Smooth muscle cell (in vitro differentiated cells): ENCODE measurements at regions not wholly inside any gene's neighbourhood (a gene's known extent, or its start where the extent isn't known, plus 50 kb on each side); places are given as distances from the start of the nearest gene placed in this dataset.
"Not testable (repeated sequence)": the region's sequence is repeated elsewhere in the genome, so short reads cannot be mapped to it uniquely, and the experiment has no call there.

Experiments used
- DNase-seq: peaks from one replicate; lab custom pipeline; 2025; ENCODE audit not compliant: unreplicated experiment; lab: John Stamatoyannopoulos, UW
- H2AFZ ChIP-seq: fragments of 200-600 bp; sonication (generic); 2 replicates; pipeline ENCODE4 v1.6.0; 2016; ENCODE audit warnings: antibody characterized with exemption, low read depth, mild to moderate bottlenecking
- H3F3A ChIP-seq: fragments of 200-600 bp; sonication (generic); 2 replicates; pipeline ENCODE4 v1.6.0; 2017; ENCODE audit warnings: antibody characterized with exemption, low read depth
- H3K27ac ChIP-seq: fragments of 200-600 bp; sonication (generic); 2 replicates; pipeline ENCODE4 v1.5.1; 2016; ENCODE audit warnings: low read depth, mild to moderate bottlenecking
- H3K27me3 ChIP-seq: fragments of 200-600 bp; sonication (generic); 2 replicates; pipeline ENCODE4 v1.6.1; 2016; ENCODE audit warnings: low read depth, mild to moderate bottlenecking
- H3K36me3 ChIP-seq: fragments of 200-600 bp; sonication (generic); 2 replicates; pipeline ENCODE4 v1.5.1; 2016; ENCODE audit warnings: low read depth
- H3K4me1 ChIP-seq: fragments of 200-600 bp; sonication (generic); 2 replicates; pipeline ENCODE4 v1.5.1; 2016; ENCODE audit warnings: low read depth
- H3K4me2 ChIP-seq: fragments of 200-600 bp; sonication (generic); 2 replicates; pipeline ENCODE4 v1.6.0; 2016; ENCODE audit warnings: mild to moderate bottlenecking
- H3K4me3 ChIP-seq: fragments of 200-600 bp; sonication (generic); 2 replicates; pipeline ENCODE4 v1.5.1; 2016; ENCODE audit warnings: mild to moderate bottlenecking
- H3K79me2 ChIP-seq: fragments of 200-600 bp; sonication (generic); 2 replicates; pipeline ENCODE4 v1.6.0; 2016; ENCODE audit warnings: low read depth, mild to moderate bottlenecking
- H3K9ac ChIP-seq: fragments of 200-600 bp; sonication (generic); 2 replicates; pipeline ENCODE4 v1.6.0; 2016; ENCODE audit warnings: low read depth
- H3K9me3 ChIP-seq: fragments of 200-600 bp; sonication (generic); replicated peaks from 2 replicates; pipeline ENCODE4 v1.5.1; 2016; ENCODE audit warnings: low read depth
- H4K20me1 ChIP-seq: fragments of 200-600 bp; sonication (generic); 2 replicates; pipeline ENCODE4 v1.6.0; 2016; ENCODE audit warnings: low read depth
- WGBS: methylation state at CpG from one replicate; pipeline ENCODE4 v1.1.7; 2016; ENCODE audit warnings: low lambda C conversion rate; 5-methylcytosine and 5-hydroxymethylcytosine counted together
- TF ChIP-seq, protein P1 (sequence below): fragments of 200-600 bp; sonication (generic); IDR thresholded peaks from 2 replicates; pipeline ENCODE4 v1.5.1; 2017; ENCODE audit warnings: borderline replicate concordance, mild to moderate bottlenecking, antibody characterized with exemption; ENCODE audit not compliant: insufficient read depth, poor library complexity, severe bottlenecking

- no peak for DNase-seq
- 71% methylated on average over 4 of the region's 4 CpGs for WGBS
- TF ChIP-seq, protein P1, sequence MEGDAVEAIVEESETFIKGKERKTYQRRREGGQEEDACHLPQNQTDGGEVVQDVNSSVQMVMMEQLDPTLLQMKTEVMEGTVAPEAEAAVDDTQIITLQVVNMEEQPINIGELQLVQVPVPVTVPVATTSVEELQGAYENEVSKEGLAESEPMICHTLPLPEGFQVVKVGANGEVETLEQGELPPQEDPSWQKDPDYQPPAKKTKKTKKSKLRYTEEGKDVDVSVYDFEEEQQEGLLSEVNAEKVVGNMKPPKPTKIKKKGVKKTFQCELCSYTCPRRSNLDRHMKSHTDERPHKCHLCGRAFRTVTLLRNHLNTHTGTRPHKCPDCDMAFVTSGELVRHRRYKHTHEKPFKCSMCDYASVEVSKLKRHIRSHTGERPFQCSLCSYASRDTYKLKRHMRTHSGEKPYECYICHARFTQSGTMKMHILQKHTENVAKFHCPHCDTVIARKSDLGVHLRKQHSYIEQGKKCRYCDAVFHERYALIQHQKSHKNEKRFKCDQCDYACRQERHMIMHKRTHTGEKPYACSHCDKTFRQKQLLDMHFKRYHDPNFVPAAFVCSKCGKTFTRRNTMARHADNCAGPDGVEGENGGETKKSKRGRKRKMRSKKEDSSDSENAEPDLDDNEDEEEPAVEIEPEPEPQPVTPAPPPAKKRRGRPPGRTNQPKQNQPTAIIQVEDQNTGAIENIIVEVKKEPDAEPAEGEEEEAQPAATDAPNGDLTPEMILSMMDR = no peak
These were observed 849.7 kb downstream of the TBL1XR1 start for GRCh38 chr3:176347424-176348146.

GRCh38 chr3:176341963-176342362 is 855.3 kb downstream of the TBL1XR1 start:
- H2AFZ ChIP-seq = no peak overlapping the region
- WGBS = 90% methylated on average over 5 of the region's 5 CpGs
- H3K4me2 ChIP-seq = no peak overlapping the region
- no peaks in the 10 kb centered on the region for H3K79me2 ChIP-seq
- no peaks in the 10 kb centered on the region for H3K36me3 ChIP-seq
- H3K4me1 ChIP-seq = no peaks in the 10 kb centered on the region
- H3K27ac ChIP-seq = no peak overlapping the region
- no peaks in the 10 kb centered on the region for H3K27me3 ChIP-seq
- H3K9ac ChIP-seq = no peak overlapping the region
- TF ChIP-seq, protein P1 = no peak
- H3F3A ChIP-seq = no peaks in the 10 kb centered on the region
- H3K4me3 ChIP-seq = no peak overlapping the region
- H4K20me1 ChIP-seq = no peaks in the 10 kb centered on the region
- no peak for DNase-seq
- H3K9me3 ChIP-seq = no peaks in the 10 kb centered on the region

More at GRCh38 chr3:176347424-176348146, 849.7 kb downstream of the TBL1XR1 start:
- no peak overlapping the region for H3K27ac ChIP-seq
- no peaks in the 10 kb centered on the region for H3F3A ChIP-seq
- no peak overlapping the region for H3K4me3 ChIP-seq
- no peaks in the 10 kb centered on the region for H3K36me3 ChIP-seq
- no peaks in the 10 kb centered on the region for H3K4me1 ChIP-seq
- no peaks in the 10 kb centered on the region for H4K20me1 ChIP-seq
- no peak overlapping the region for H3K9ac ChIP-seq
- no peak overlapping the region for H2AFZ ChIP-seq
- H3K4me2 ChIP-seq = no peak overlapping the region
- no peaks in the 10 kb centered on the region for H3K27me3 ChIP-seq
- no peaks in the 10 kb centered on the region for H3K79me2 ChIP-seq
- H3K9me3 ChIP-seq = no peaks in the 10 kb centered on the region

- Histone ChIP-seq H4K20me1 (no peaks in the 10 kb centered on the region), H3K4me1 (no peaks in the 10 kb centered on the region), H3K27me3 (peaks cover 34% of the 10 kb centered on the region), H3K4me2 (no peak overlapping the region), H3F3A (no peaks in the 10 kb centered on the region), H2AFZ (no peak overlapping the region), H3K9ac (no peak overlapping the region), H3K27ac (no peak overlapping the region), H3K4me3 (no peak overlapping the region), H3K36me3 (no peaks in the 10 kb centered on the region), H3K9me3 (no peaks in the 10 kb centered on the region), H3K79me2 (no peaks in the 10 kb centered on the region)
- DNase-seq = no peak
- TF ChIP-seq, protein P1 = no peak
- WGBS = 90% methylated on average over 1 of the region's 1 CpG
These were observed 868.6 kb downstream of the TBL1XR1 start for GRCh38 chr3:176328666-176329065.

GRCh38 chr3:176328198-176328597 is 869.1 kb downstream of the TBL1XR1 start:
- TF ChIP-seq, protein P1 = no peak

DNA sequence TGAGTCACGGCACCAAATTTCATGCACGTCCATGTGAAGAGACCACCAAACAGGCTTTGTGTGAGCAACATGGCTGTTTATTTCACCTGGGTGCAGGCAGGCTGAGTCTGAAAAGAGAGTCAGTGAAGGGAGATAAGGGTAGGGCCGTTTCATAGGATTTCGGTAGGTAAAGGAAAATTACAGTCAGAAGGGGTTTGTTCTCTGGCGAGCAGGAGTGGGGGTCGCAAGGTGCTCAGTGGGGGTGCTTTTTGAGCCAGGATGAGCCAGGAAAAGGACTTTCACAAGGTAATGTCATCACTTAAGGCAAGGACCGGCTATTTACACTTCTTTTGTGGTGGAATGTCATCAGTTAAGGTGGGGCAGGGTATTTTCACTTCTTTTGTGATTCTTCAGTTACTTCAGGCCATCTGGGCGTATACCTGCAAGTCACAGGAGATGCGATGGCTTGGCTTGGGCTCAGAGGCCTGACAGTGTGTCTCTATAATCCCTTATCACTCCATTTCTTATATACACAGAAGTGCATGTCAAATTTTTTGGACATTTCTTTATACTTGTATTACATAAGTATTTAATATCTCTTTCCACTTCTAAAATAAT is 870.3 kb downstream of the TBL1XR1 start:
- H3K9ac ChIP-seq = not testable (repeated sequence)

More at GRCh38 chr3:176328198-176328597, 869.1 kb downstream of the TBL1XR1 start:
- Histone ChIP-seq H3K4me3 (no peak overlapping the region), H3K27me3 (peaks cover 34% of the 10 kb centered on the region), H3K4me1 (no peaks in the 10 kb centered on the region), H3K9ac (no peak overlapping the region), H3K4me2 (no peak overlapping the region), H3K36me3 (no peaks in the 10 kb centered on the region), H4K20me1 (no peaks in the 10 kb centered on the region), H3F3A (no peaks in the 10 kb centered on the region), H3K27ac (no peak overlapping the region), H3K79me2 (no peaks in the 10 kb centered on the region), H3K9me3 (no peaks in the 10 kb centered on the region), H2AFZ (no peak overlapping the region)
- no peak for DNase-seq

More for the DNA sequence above, 870.3 kb downstream of the TBL1XR1 start:
- whole genome bisulfite sequencing = 25% methylated on average over 9 of the region's 9 CpGs
- not testable (repeated sequence) for H2AFZ ChIP-seq, H3K4me3 ChIP-seq, H3K4me2 ChIP-seq, H4K20me1 ChIP-seq, H3F3A ChIP-seq, DNase-seq, H3K27ac ChIP-seq, H3K36me3 ChIP-seq, H3K4me1 ChIP-seq, H3K9me3 ChIP-seq, H3K79me2 ChIP-seq
- peaks cover 34% of the 10 kb centered on the region for H3K27me3 ChIP-seq
